SK-N-DZ (cell line): ENCODE measurements at regions not wholly inside any gene's neighbourhood (a gene's known extent, or its start where the extent isn't known, plus 50 kb on each side); places are given as distances from the start of the nearest gene placed in this dataset.
A peak's percentile ranks its signal among the peaks of the same experiment; 100 is the strongest.
"Not testable (repeated sequence)": the region's sequence is repeated elsewhere in the genome, so short reads cannot be mapped to it uniquely, and the experiment has no call there.

Experiments
- DNase-seq: peaks from one replicate; pipeline ENCODE4 v3.0.0-alpha.2; 2015; ENCODE audit warnings: low spot score

GRCh38 chr3:65303431-65303830, 615.6 kb upstream of the ADAMTS9 start:
- DNase-seq: no peak

GRCh38 chr3:65291448-65292125, 603.8 kb upstream of the ADAMTS9 start:
- DNase-seq: no peak

GRCh38 chr3:65288776-65289175, 601.0 kb upstream of the ADAMTS9 start:
- no peak for DNase-seq

GRCh38 chr3:65285956-65286355, 598.2 kb upstream of the ADAMTS9 start:
- no peak for DNase-seq

GRCh38 chr3:65284961-65285360, 597.2 kb upstream of the ADAMTS9 start:
- peak; percentile 31 for DNase-seq

- DNase-seq: no peak
These were observed 596.7 kb upstream of the ADAMTS9 start for GRCh38 chr3:65284546-65284945.

GRCh38 chr3:65279225-65279782, 591.5 kb upstream of the ADAMTS9 start:
- DNase-seq: no peak

- no peak for DNase-seq
These were observed 590.0 kb upstream of the ADAMTS9 start for GRCh38 chr3:65277798-65278197.

GRCh38 chr3:65276551-65276950, 588.8 kb upstream of the ADAMTS9 start:
- no peak for DNase-seq

GRCh38 chr3:65268426-65268825, 580.6 kb upstream of the ADAMTS9 start:
- DNase-seq: no peak

GRCh38 chr3:65265942-65266590, 578.3 kb upstream of the ADAMTS9 start:
- DNase-seq: no peak

GRCh38 chr3:65265511-65265910, 577.7 kb upstream of the ADAMTS9 start:
- DNase-seq: no peak

GRCh38 chr3:65262548-65262947, 574.7 kb upstream of the ADAMTS9 start:
- DNase-seq: no peak

- no peak for DNase-seq
These were observed 572.1 kb upstream of the ADAMTS9 start for GRCh38 chr3:65259946-65260345.

GRCh38 chr3:65252914-65253313, 565.1 kb upstream of the ADAMTS9 start:
- not testable (repeated sequence) for DNase-seq

GRCh38 chr3:65252266-65252665, 564.5 kb upstream of the ADAMTS9 start:
- no peak for DNase-seq

GRCh38 chr3:65251375-65251774, 563.6 kb upstream of the ADAMTS9 start:
- no peak for DNase-seq

GRCh38 chr3:65246561-65246960, 558.8 kb upstream of the ADAMTS9 start:
- peak; percentile 89 for DNase-seq

- peak; percentile 30 for DNase-seq
These were observed 557.6 kb upstream of the ADAMTS9 start for GRCh38 chr3:65245133-65246063.

- DNase-seq: no peak
These were observed 552.6 kb upstream of the ADAMTS9 start for GRCh38 chr3:65240366-65240765.

GRCh38 chr3:65238652-65239051, 550.9 kb upstream of the ADAMTS9 start:
- no peak for DNase-seq

- DNase-seq: no peak
These were observed 546.7 kb upstream of the ADAMTS9 start for GRCh38 chr3:65234499-65234898.
